ENCODE measurements at regions not wholly inside any gene's neighbourhood (a gene's known extent, or its start where the extent isn't known, plus 50 kb on each side); places are given as distances from the start of the nearest gene placed in this dataset.

- no peak for FAIRE-seq
- Histone ChIP-seq H3K9ac (ENCODE audit: control insufficient read depth, insufficient read depth, low read length) (no peak overlapping the region), H3K36me3 (ENCODE audit: control insufficient read depth in 2 of 2, insufficient read depth in 2 of 2, low read length in 1 of 2) (no peaks in the 10 kb centered on the region), H3K4me1 (ENCODE audit: control insufficient read depth, insufficient read depth, low read length) (peaks cover 16% of the 10 kb centered on the region), H3K9me3 (replicated peaks; ENCODE audit: control insufficient read depth, insufficient read depth, low read length) (no peaks in the 10 kb centered on the region; the same call in 2 of the 3 replicates), H2AFZ (ENCODE audit: control insufficient read depth, low read depth, low read length) (no peak overlapping the region), H3K27me3 (replicated peaks in 1 of 2; ENCODE audit: control insufficient read depth in 2 of 2, insufficient read depth in 2 of 2, low read length in 1 of 2) (no peaks in the 10 kb centered on the region), H4K20me1 (ENCODE audit: control insufficient read depth, insufficient read depth) (no peaks in the 10 kb centered on the region), H3K4me2 (ENCODE audit: control insufficient read depth, insufficient read depth) (no peak overlapping the region), H3K27ac (ENCODE audit: control insufficient read depth, insufficient read depth) (no peak overlapping the region), H3K4me3 (no peak overlapping the region), H3K79me2 (ENCODE audit: control insufficient read depth, insufficient read depth, low read length) (no peaks in the 10 kb centered on the region)
- ChIA-PET RAD21 (ENCODE audit: unreplicated experiment) (interaction anchor here (1.9 kb wide), 1 partner anchor 58 kb away, joined by 5 read pairs; no protein-coding TSS in a partner anchor), POLR2A (no interaction called here), CTCF (interaction anchor here (0.7 to 1.1 kb wide), 2 partner anchors 65 to 77 kb away, joined by 3 to 4 read pairs; no protein-coding TSS in a partner anchor), SMC1A (ENCODE audit: uncharacterized antibody, unreplicated experiment) (interaction anchor here (0.9 to 1.4 kb wide), 7 partner anchors 11 to 115 kb away, joined by 3 read pairs; no protein-coding TSS in a partner anchor)
- BruUV-seq (replicated peaks), result no TSS peak
- TF ChIP-seq SP1 (IDR thresholded peaks at IDR 0.05; ENCODE audit: low read depth, low read length) (no peak), IKZF2 (IDR thresholded peaks at IDR 0.05) (no peak), SUPT20H (IDR thresholded peaks at IDR 0.05; ENCODE audit: borderline replicate concordance, control insufficient read depth, low read depth, low read length) (no peak)
- in situ Hi-C loops (cut with MboI), result no loop called here
- intact Hi-C loops (cut with micrococcal nuclease; ENCODE audit: unreplicated experiment), result loop anchor here (10.0 kb wide), 1 partner anchor 374 kb away; no protein-coding TSS in a partner anchor
- DNase-seq (ENCODE audit: low read depth, low spot score), result no peak
- WGBS (ENCODE audit: insufficient coverage, insufficient replicate concordance, low lambda C conversion rate, missing lambda C conversion rate), result 32% methylated on average over 3 of the region's 3 CpGs
- no peak for ATAC-seq
Measured at GRCh38 chr13:31048521-31048920, 113.2 kb downstream of the HSPH1 start.

GRCh38 chr13:31046711-31047279, 114.3 kb downstream of the TEX26 start:
- Histone ChIP-seq H3K4me3 (no peak overlapping the region), H3K79me2 (ENCODE audit: control insufficient read depth, insufficient read depth, low read length) (no peaks in the 10 kb centered on the region), H3K9me3 (replicated peaks; ENCODE audit: control insufficient read depth, insufficient read depth, low read length) (no peaks in the 10 kb centered on the region), H3K4me2 (ENCODE audit: control insufficient read depth, insufficient read depth) (no peak overlapping the region), H3K9ac (ENCODE audit: control insufficient read depth, insufficient read depth, low read length) (no peak overlapping the region), H2AFZ (ENCODE audit: control insufficient read depth, low read depth, low read length) (no peak overlapping the region), H4K20me1 (ENCODE audit: control insufficient read depth, insufficient read depth) (no peaks in the 10 kb centered on the region), H3K36me3 (ENCODE audit: control insufficient read depth in 2 of 2, insufficient read depth in 2 of 2, low read length in 1 of 2) (no peaks in the 10 kb centered on the region), H3K27ac (ENCODE audit: control insufficient read depth, insufficient read depth) (no peak overlapping the region), H3K4me1 (ENCODE audit: control insufficient read depth, insufficient read depth, low read length) (peaks cover 16% of the 10 kb centered on the region), H3K27me3 (replicated peaks in 1 of 2; ENCODE audit: control insufficient read depth in 2 of 2, insufficient read depth in 2 of 2, low read length in 1 of 2) (no peaks in the 10 kb centered on the region)
- WGBS (ENCODE audit: insufficient coverage, insufficient replicate concordance, low lambda C conversion rate, missing lambda C conversion rate), result 83% methylated on average over 15 of the region's 16 CpGs
- no peak for FAIRE-seq
- intact Hi-C loops (cut with micrococcal nuclease; ENCODE audit: unreplicated experiment) (loop anchor here (10.0 kb wide), 1 partner anchor 372 kb away; no protein-coding TSS in a partner anchor), in situ Hi-C loops (cut with MboI) (no loop called here)
- ChIA-PET POLR2A (no interaction called here), RAD21 (ENCODE audit: unreplicated experiment) (interaction anchor here (0.9 to 1.5 kb wide), 3 partner anchors 9 to 250 kb away, joined by 3 to 5 read pairs (median 3); no protein-coding TSS in a partner anchor), SMC1A (ENCODE audit: uncharacterized antibody, unreplicated experiment) (interaction anchor here (1.0 to 1.3 kb wide), 3 partner anchors 9 to 35 kb away, joined by 3 read pairs; no protein-coding TSS in a partner anchor), CTCF (interaction anchor here (0.6 to 5.3 kb wide), 2 partner anchors 68 to 775 kb away, joined by 4 to 75 read pairs; no protein-coding TSS in a partner anchor)
- no peak for ATAC-seq
- no TSS peak for BruUV-seq (replicated peaks)
- DNase-seq (ENCODE audit: low read depth, low spot score), result no peak
- TF ChIP-seq SMAD5 (IDR thresholded peaks at IDR 0.05; ENCODE audit: low read depth), result no peak
- TF ChIP-seq SP1 (IDR thresholded peaks at IDR 0.05; ENCODE audit: low read depth, low read length), result no peak
- no peak for TF ChIP-seq NRF1 (conservative IDR thresholded peaks at IDR 0.05; ENCODE audit: low read depth, low read length)
- TF ChIP-seq RCOR1 (conservative IDR thresholded peaks at IDR 0.05; ENCODE audit: low read depth, low read length), result no peak
- TF ChIP-seq ETV6 (conservative IDR thresholded peaks at IDR 0.05 in 1 of 2, IDR thresholded peaks at IDR 0.05 in 1 of 2; ENCODE audit: borderline replicate concordance in 1 of 2, low read depth in 1 of 2), result no peak
- TF ChIP-seq, protein P1, sequence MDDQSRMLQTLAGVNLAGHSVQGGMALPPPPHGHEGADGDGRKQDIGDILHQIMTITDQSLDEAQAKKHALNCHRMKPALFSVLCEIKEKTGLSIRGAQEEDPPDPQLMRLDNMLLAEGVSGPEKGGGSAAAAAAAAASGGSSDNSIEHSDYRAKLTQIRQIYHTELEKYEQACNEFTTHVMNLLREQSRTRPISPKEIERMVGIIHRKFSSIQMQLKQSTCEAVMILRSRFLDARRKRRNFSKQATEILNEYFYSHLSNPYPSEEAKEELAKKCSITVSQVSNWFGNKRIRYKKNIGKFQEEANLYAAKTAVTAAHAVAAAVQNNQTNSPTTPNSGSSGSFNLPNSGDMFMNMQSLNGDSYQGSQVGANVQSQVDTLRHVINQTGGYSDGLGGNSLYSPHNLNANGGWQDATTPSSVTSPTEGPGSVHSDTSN (IDR thresholded peaks at IDR 0.05; ENCODE audit: insufficient replicate concordance, low read depth, low read length), result no peak
- no peak for TF ChIP-seq CHD4 (IDR thresholded peaks at IDR 0.05)
- TF ChIP-seq FOXK2 (IDR thresholded peaks at IDR 0.05), result no peak
- no peak for TF ChIP-seq POU2F2 (IDR thresholded peaks at IDR 0.05; ENCODE audit: borderline replicate concordance, low read depth, low read length)
- no peak for TF ChIP-seq ESRRA (IDR thresholded peaks at IDR 0.05; ENCODE audit: low read length)
- no peak for TF ChIP-seq PAX5 (IDR thresholded peaks at IDR 0.05; ENCODE audit: borderline replicate concordance, low read depth, low read length)
- TF ChIP-seq E2F4 (IDR thresholded peaks at IDR 0.05; ENCODE audit: low read depth, low read length), result no peak
- no peak for TF ChIP-seq SUZ12 (IDR thresholded peaks at IDR 0.05; ENCODE audit: unreplicated experiment)
- TF ChIP-seq HDAC2 (IDR thresholded peaks at IDR 0.05), result no peak

All from GM12878 (cell line).